Adipocyte (in vitro differentiated cells): ENCODE measurements at regions not wholly inside any gene's neighbourhood (a gene's known extent, or its start where the extent isn't known, plus 50 kb on each side); places are given as distances from the start of the nearest gene placed in this dataset.

Experiments used
- DNase-seq: peaks from one replicate; pipeline ENCODE4 v3.0.0-alpha.2; 2015; ENCODE audit warnings: low read depth
- H3K27me3 ChIP-seq: replicated peaks from 2 replicates; pipeline ENCODE4 v1.7.0; 2013; ENCODE audit warnings: mild to moderate bottlenecking, low read length, moderate library complexity; ENCODE audit not compliant: control insufficient read depth, insufficient read depth
- H3K36me3 ChIP-seq: 2 replicates; pipeline ENCODE4 v1.7.0; 2013; ENCODE audit warnings: low read length, mild to moderate bottlenecking, moderate library complexity; ENCODE audit not compliant: control insufficient read depth, insufficient read depth, severe bottlenecking
- H3K4me1 ChIP-seq: 2 replicates; pipeline ENCODE4 v1.7.0; 2013; ENCODE audit warnings: mild to moderate bottlenecking, low read length, moderate library complexity; ENCODE audit not compliant: control insufficient read depth, insufficient read depth
- H3K4me3 ChIP-seq: 2 replicates; pipeline ENCODE4 v1.7.0; 2013; ENCODE audit warnings: mild to moderate bottlenecking, low read length, moderate library complexity
- H3K9ac ChIP-seq: 2 replicates; pipeline ENCODE4 v1.7.0; 2013; ENCODE audit warnings: mild to moderate bottlenecking, low read length, moderate library complexity
- H3K9me3 ChIP-seq: 2 replicates; pipeline ENCODE4 v1.7.0; 2013; ENCODE audit warnings: mild to moderate bottlenecking, low read length, moderate library complexity; ENCODE audit not compliant: control insufficient read depth

DNA sequence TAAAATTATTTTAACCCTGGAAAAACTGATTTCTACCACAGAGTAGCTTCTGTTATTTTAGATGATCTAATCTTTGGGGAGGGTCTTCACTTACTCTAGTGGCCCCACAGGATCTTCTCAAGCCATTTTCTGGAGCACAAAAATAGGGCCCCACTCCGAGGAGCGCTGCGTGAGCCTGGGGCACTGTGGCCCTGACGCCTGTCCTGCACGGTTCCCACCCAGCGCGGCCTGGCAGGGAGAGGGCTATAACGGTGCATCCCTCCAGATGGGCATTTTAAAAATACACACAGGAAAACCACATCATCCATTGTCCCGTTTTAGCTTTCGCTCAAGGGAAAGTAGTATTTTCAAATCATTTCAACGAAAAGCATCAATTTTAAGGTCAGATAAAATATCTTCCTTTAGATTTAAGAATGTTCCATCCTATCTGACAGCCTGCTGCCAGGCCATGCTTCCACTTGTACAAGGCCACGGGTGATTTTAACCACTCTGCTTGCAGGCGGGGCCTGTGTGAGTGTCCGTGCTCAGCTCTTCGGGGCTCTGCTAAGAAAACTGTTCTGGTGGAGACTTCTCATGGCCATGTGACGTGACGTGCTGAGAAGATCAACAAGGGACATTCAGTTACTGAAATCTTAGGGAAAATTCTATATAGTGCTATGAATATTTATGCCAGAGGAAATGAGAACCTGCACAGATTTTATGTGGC is 683.8 kb upstream of the SGCG start:
- Histone ChIP-seq H3K9me3 (no peaks in the 10 kb centered on the region), H3K27me3 (no peaks in the 10 kb centered on the region), H3K9ac (no peak overlapping the region), H3K36me3 (no peaks in the 10 kb centered on the region), H3K4me1 (no peaks in the 10 kb centered on the region), H3K4me3 (no peak overlapping the region)
- no peak for DNase-seq

DNA sequence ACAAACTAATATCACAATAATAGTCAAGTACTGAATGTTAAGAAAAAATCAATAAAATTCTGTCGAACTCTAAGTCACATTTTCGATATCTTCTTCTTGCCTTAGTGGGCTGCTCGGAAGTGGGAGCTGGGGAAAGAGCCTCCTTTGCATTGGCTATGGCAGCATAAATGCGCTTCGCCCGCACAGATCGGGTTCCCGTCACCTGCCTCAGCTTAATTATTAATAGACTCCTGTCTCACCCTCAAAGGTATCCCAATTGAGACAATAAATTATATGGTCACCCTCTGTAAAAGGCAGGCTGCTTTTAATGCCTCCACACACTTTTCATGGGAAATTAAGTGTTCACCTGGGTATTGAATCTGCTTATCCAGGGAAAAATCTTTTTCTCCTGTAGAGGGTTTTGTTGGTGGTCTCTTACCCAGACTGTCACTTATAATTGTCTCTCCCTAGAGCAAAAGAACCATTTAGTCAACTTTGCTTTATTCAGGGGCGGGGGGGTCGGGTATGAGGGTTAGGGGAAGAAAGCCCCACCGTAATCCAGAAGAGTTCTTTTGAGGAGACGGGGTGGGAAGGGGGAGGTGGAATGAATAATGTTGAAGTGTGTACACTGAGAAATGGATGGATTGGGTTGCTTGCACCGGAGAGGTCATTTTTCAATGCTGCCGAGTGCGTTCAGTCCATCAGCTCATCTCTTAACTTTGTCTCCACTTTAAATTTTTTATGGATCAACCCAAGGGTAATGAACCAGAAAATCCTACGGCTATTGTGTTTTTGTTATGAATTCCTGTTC is 682.6 kb upstream of the SGCG start:
- Histone ChIP-seq H3K9ac (no peak overlapping the region), H3K27me3 (no peaks in the 10 kb centered on the region), H3K9me3 (no peaks in the 10 kb centered on the region), H3K4me3 (no peak overlapping the region), H3K4me1 (no peaks in the 10 kb centered on the region), H3K36me3 (no peaks in the 10 kb centered on the region)
- no peak for DNase-seq

DNA sequence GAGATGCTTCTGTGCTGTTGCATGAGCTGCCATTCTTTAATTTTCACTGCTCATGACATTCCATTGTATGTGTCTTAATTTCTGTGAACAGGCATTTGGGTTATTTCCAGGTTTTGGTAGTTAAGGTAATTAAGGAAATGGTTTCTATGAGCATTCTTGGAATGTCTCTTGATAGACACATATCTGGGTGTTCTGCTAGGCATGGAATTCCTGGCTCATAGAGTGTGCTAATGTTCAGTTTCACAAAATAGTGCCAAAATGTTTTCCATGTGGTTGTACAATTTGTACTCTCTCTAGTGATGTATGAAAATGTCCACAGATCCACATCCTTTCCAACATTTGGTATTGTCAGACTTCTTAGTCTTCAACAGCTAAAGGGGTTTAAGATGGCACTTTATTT is 680.9 kb upstream of the SGCG start:
- H3K27me3 ChIP-seq = no peaks in the 10 kb centered on the region

DNA sequence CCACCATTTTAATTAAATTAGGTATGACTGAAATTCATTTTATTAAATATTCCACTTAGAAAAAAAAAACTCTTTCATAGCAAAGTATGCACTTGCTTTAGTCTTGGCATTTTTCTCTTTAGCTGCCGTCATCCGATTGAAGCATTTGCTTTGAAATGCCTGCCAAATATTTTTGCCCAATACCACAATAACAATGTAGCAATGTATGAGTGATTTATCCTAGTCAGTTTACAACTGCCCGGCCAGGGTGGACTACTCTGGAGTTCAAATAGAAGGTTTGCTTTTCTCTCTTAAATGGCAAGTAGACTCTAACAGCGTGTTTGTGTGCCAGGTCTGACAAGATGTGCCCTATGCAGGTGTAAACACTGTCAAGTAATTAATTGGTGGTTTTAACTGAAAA is 675.3 kb upstream of the SGCG start:
- Histone ChIP-seq H3K27me3 (no peaks in the 10 kb centered on the region), H3K4me3 (no peak overlapping the region), H3K9ac (no peak overlapping the region), H3K36me3 (no peaks in the 10 kb centered on the region), H3K9me3 (no peaks in the 10 kb centered on the region), H3K4me1 (no peaks in the 10 kb centered on the region)
- no peak for DNase-seq

More for the DNA sequence above, 680.9 kb upstream of the SGCG start:
- no peaks in the 10 kb centered on the region for H3K4me1 ChIP-seq
- DNase-seq = no peak
- no peak overlapping the region for H3K9ac ChIP-seq
- H3K4me3 ChIP-seq = no peak overlapping the region
- H3K36me3 ChIP-seq = no peaks in the 10 kb centered on the region
- H3K9me3 ChIP-seq = no peaks in the 10 kb centered on the region

DNA sequence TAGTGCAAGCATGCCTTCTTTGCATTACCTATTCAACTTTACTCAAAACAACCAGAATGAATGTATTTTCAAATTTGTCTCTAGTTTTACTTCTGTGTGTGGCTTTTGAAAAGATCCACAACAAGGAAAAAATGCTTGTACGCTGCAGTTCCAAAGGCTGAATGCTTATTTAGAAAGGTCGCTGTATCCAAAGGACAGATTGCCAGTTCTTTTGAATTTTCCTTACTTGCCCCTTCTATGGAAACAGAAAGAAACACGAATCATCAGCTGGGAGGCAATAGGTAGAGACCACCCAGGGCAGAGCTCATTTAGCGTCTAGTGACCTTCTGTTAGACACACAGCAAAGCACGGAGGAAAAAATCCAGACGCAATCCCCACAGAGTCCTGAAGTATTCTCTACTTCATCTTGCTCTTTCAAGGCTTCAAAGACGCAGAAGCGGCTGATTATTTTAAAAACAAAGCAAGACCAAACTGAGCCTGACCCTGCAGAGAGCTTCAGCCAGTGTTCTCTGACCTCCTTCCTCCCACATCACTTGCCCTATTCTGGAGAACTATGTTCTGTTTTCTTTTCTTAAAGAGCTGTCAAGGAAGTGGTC is 674.6 kb upstream of the SGCG start:
- Histone ChIP-seq H3K4me3 (no peak overlapping the region), H3K9me3 (peaks cover 3% of the 10 kb centered on the region)

DNA sequence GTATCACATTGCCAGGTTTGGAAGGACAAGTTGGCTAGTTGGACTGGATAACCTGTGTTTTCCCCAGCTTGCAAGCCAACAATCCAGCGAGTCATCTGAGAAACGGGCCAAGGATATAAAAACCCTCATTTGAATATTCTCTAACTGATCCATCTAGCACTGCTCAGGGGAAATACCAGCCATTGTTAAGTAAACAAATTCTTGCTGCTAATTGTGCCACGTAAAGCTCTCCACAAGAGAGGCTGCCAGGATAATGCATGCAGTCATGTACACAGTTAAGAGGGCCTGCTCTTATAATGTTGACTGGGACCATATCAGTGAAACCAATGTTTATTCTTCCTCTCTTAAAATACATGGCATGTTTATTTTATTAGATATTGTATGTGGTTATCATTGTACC is 663.2 kb upstream of the SGCG start:
- Histone ChIP-seq H3K36me3 (no peaks in the 10 kb centered on the region), H3K27me3 (no peaks in the 10 kb centered on the region)

More for the DNA sequence above, 674.6 kb upstream of the SGCG start:
- Histone ChIP-seq H3K27me3 (no peaks in the 10 kb centered on the region), H3K36me3 (no peaks in the 10 kb centered on the region), H3K4me1 (no peaks in the 10 kb centered on the region), H3K9ac (no peak overlapping the region)
- no peak for DNase-seq

DNA sequence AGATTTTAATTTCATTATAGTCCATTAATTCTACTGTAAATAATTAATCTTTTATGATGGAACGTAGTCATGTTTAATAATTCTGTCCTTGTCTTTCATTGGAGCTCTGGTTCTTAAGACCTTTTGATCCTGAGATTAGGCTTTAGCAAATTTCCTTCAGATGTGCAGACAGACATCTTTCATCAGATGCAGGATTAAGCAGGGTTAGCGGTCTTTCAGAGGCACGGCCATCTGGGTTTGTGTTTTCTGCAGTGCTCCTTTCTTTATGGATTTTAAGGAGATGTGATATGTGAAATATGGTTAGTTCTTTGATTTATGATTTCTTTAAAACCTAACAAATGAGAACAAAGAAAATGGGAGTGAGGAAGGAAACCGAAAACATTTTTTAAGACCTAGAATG is 643.9 kb upstream of the SGCG start:
- H3K27me3 ChIP-seq = no peaks in the 10 kb centered on the region
- H3K9me3 ChIP-seq = no peaks in the 10 kb centered on the region
- no peak for DNase-seq
- no peaks in the 10 kb centered on the region for H3K4me1 ChIP-seq
- no peak overlapping the region for H3K9ac ChIP-seq
- H3K4me3 ChIP-seq = no peak overlapping the region
- H3K36me3 ChIP-seq = no peaks in the 10 kb centered on the region

More for the DNA sequence above, 663.2 kb upstream of the SGCG start:
- H3K4me3 ChIP-seq = no peak overlapping the region
- H3K4me1 ChIP-seq = no peaks in the 10 kb centered on the region
- no peak for DNase-seq
- H3K9me3 ChIP-seq = no peaks in the 10 kb centered on the region
- no peak overlapping the region for H3K9ac ChIP-seq

DNA sequence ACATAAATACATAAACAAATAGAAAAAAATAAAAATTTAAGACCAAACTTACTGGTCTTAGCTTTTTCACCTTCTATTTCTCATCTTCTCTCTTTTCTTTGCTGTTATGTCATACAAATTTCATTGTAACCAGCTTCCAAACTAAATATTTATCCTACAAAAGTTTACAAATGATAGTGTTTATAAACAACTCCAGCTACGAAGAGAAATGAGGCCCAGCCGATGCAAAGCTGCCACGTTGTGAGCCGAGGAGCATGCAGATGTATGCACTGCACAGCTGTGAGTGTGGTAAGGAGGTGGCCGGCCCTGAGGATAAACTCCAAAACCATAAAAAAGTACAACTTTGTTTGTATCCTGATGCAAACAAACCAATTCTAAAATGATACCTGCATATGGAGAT is 642.4 kb upstream of the SGCG start:
- no peaks in the 10 kb centered on the region for H3K27me3 ChIP-seq
- no peak overlapping the region for H3K4me3 ChIP-seq
- H3K9ac ChIP-seq = no peak overlapping the region
- H3K36me3 ChIP-seq = no peaks in the 10 kb centered on the region
- H3K9me3 ChIP-seq = no peaks in the 10 kb centered on the region
- H3K4me1 ChIP-seq = no peaks in the 10 kb centered on the region
- DNase-seq = no peak

DNA sequence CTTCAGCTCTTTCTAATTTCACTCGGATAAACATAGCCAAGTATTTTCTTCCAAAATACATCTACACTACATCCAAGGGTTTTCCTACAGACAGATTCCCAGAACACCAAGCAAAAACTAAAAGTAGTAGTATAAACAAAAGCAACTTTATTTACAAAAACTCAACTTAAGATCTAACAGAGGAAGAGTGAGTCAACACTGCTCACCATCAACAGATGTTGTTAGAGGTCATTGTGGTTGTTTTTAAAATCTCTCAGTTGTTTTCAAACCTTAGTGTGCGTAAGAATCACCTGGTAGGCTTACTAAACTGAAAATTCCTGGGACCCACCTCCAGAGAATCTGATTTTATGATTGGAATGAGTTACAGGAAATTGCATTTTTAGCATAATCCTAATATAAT is 631.7 kb upstream of the SGCG start:
- Histone ChIP-seq H3K4me1 (no peaks in the 10 kb centered on the region), H3K27me3 (no peaks in the 10 kb centered on the region), H3K9ac (no peak overlapping the region), H3K4me3 (no peak overlapping the region), H3K36me3 (no peaks in the 10 kb centered on the region), H3K9me3 (peaks cover 6% of the 10 kb centered on the region)
- no peak for DNase-seq

DNA sequence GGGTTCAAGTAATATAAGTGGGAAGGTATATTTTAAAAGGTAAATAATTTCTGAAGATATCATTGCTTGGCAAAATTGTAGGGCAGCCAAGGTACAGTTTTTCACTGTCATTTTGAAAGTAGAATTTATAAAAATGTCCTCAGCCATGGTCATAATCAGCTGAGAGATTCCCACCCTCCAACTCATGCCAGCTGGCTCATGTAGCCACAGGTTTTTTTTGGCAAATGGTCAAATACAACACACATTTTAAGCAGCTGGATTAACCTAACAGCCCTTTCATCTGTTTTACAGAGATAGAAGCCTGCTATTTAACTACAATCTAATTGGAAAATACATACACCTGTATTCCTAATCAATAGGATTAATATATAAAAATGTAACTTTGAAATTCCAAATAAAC is 619.2 kb upstream of the SGCG start:
- H3K4me3 ChIP-seq = no peak overlapping the region
- H3K27me3 ChIP-seq = no peaks in the 10 kb centered on the region

DNA sequence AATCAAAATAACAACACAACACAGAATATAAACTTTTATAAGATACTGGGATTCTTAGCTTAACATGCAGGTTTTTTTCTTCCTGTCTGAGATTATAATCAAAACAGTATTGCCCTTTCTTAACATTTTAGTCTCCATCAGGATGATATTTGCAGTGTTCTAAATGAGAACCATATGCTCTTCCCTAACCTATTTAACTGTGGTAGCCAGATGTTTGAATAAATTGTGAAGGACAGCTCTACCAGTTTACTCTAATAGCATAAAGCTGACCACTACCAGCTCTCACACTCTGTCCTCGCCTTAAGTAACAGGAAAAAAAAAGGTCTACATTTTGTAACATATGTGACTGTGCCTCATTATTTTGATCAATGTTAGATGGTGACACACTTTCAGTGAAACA is 618.7 kb upstream of the SGCG start:
- Histone ChIP-seq H3K4me1 (no peaks in the 10 kb centered on the region), H3K36me3 (no peaks in the 10 kb centered on the region), H3K9me3 (peaks cover 6% of the 10 kb centered on the region), H3K27me3 (no peaks in the 10 kb centered on the region), H3K4me3 (no peak overlapping the region), H3K9ac (no peak overlapping the region)
- DNase-seq = no peak

More for the DNA sequence above, 619.2 kb upstream of the SGCG start:
- Histone ChIP-seq H3K4me1 (no peaks in the 10 kb centered on the region), H3K9me3 (peaks cover 6% of the 10 kb centered on the region), H3K36me3 (no peaks in the 10 kb centered on the region), H3K9ac (no peak overlapping the region)
- no peak for DNase-seq
